ENCODE measurements at regions not wholly inside any gene's neighbourhood (a gene's known extent, or its start where the extent isn't known, plus 50 kb on each side); places are given as distances from the start of the nearest gene placed in this dataset.
"Not testable (repeated sequence)": the region's sequence is repeated elsewhere in the genome, so short reads cannot be mapped to it uniquely, and the experiment has no call there.

- no peak for DNase-seq
These were observed 168.2 kb upstream of the IGFBP3 start for GRCh38 chr7:46089281-46089680.

- not testable (repeated sequence) for DNase-seq
These were observed 167.4 kb upstream of the IGFBP3 start for GRCh38 chr7:46088486-46088885.

- DNase-seq: no peak
These were observed 159.6 kb upstream of the IGFBP3 start for GRCh38 chr7:46080595-46081159.

GRCh38 chr7:46079421-46079820 is 158.3 kb upstream of the IGFBP3 start:
- no peak for DNase-seq

- no peak for DNase-seq
These were observed 155.5 kb upstream of the IGFBP3 start for GRCh38 chr7:46076527-46076926.

GRCh38 chr7:46072722-46073121 is 151.7 kb upstream of the IGFBP3 start:
- DNase-seq: no peak

GRCh38 chr7:46071601-46072000 is 150.5 kb upstream of the IGFBP3 start:
- no peak for DNase-seq

GRCh38 chr7:46071076-46071475 is 150.0 kb upstream of the IGFBP3 start:
- DNase-seq: no peak

GRCh38 chr7:46068159-46068558 is 147.1 kb upstream of the IGFBP3 start:
- no peak for DNase-seq

- DNase-seq: no peak
These were observed 138.4 kb upstream of the IGFBP3 start for GRCh38 chr7:46059308-46060020.

GRCh38 chr7:46058086-46058823 is 137.2 kb upstream of the IGFBP3 start:
- no peak for DNase-seq

GRCh38 chr7:46054915-46055314 is 133.8 kb upstream of the IGFBP3 start:
- no peak for DNase-seq

GRCh38 chr7:46054272-46054671 is 133.2 kb upstream of the IGFBP3 start:
- DNase-seq: peak; percentile 39

- peak; percentile 64 for DNase-seq
These were observed 126.5 kb upstream of the IGFBP3 start for GRCh38 chr7:46047581-46047980.

GRCh38 chr7:46043338-46043737 is 122.3 kb upstream of the IGFBP3 start:
- not testable (repeated sequence) for DNase-seq

GRCh38 chr7:46039813-46040212 is 118.7 kb upstream of the IGFBP3 start:
- not testable (repeated sequence) for DNase-seq

- no peak for DNase-seq
These were observed 114.1 kb upstream of the IGFBP3 start for GRCh38 chr7:46035166-46035565.

- DNase-seq: no peak
These were observed 113.1 kb upstream of the IGFBP3 start for GRCh38 chr7:46034056-46034768.

GRCh38 chr7:46033592-46033991 is 112.5 kb upstream of the IGFBP3 start:
- DNase-seq: no peak

- no peak for DNase-seq
These were observed 111.9 kb upstream of the IGFBP3 start for GRCh38 chr7:46032942-46033341.

GRCh38 chr7:46032353-46032752 is 111.3 kb upstream of the IGFBP3 start:
- DNase-seq: no peak

- DNase-seq: no peak
These were observed 108.1 kb upstream of the IGFBP3 start for GRCh38 chr7:46029111-46029704.

All from muscle of arm (tissue), 1 donor.